HG03039 (cell line): ENCODE measurements at regions not wholly inside any gene's neighbourhood (a gene's known extent, or its start where the extent isn't known, plus 50 kb on each side); places are given as distances from the start of the nearest gene placed in this dataset.

Experiments used
- ATAC-seq: cut with Tn5 transposase; IDR thresholded peaks from one replicate; pipeline ENCODE4 v1.9.1; 2021; ENCODE audit warnings: mild to moderate bottlenecking, moderate library complexity; ENCODE audit not compliant: unreplicated experiment

DNA sequence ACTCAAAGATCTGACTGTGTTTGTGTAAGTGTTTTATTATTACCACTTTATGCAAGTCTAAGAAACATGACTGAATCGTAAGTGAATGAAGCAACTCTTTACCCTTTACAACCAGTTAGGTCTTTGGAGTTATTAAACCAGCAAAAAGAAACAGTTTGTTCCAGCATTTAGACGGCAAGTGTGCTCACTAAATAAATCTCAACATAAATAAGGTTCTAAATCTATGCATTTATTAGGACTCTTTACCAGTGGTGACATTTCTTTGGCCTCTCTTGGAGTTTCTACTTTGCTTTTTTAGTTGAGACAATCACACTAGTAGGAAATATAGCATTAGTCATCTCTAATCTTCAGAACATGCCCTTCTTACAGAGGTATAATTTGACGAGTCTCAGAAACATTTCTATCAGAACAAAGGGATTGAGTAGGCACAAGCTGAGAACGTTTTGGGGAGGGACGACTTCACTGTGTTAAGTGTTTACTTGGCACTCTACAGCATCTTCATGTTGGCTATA, 739.9 kb upstream of the NR2F2 start:
- no peak for ATAC-seq

DNA sequence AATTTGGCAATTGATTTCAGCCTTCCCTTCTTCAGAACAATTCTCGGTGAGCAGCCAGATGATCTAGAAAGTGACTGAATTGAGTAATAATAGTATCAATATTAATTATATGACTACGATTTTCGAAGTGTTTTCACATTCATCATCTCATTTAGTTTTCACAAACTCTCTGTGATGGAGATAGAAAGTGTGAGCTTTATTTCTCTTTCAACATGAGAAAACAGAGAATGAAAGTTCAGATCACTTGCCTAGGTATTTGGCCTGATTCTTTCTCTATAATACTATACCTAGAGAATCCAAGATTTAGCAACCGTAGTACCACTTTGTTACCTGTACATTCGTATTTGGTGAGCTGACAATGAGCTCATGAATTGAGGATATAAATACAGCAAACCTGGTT, 739.2 kb upstream of the NR2F2 start:
- no peak for ATAC-seq

GRCh38 chr15:95591886-95592285, 738.6 kb upstream of the NR2F2 start:
- ATAC-seq, result no peak

DNA sequence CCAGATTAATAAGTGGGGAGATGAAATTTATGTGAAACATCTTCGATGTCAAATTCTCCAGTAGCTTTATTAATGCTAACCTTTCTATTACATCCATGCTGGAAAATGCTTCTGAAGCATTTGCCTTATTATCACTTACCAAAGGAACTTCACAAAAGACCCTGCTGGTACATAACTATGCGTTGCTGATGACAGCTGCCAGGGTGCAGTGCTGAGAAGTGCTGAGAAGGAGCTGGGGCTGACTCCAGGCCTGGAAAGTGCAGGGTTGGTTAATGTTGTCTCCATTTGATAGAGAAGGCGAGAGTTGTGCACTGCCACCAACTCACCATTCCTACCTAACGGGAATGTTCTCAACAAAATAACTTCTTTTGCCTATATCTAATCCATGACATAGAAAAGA, 736.0 kb upstream of the NR2F2 start:
- ATAC-seq, result no peak

GRCh38 chr15:95595759-95596158, 734.7 kb upstream of the NR2F2 start:
- no peak for ATAC-seq

DNA sequence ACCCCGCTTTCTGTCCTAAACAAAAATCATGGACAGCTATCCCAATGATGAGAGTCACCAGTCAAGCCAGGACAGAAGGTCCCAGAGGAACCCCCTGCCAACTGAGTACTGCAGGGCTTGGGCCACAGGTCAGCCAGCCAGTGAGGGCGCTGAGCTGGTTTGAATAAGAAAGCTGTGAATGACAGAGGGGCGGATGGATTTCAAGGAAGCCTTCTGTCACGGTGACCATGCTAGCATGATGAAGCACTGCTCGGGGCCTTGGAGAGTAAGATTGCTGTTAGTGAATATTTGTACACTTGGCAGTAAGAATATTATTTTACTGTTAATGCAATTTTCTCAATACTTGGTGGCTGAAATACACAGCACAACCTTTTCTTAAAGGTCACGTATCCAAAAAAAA, 734.0 kb upstream of the NR2F2 start:
- ATAC-seq, result no peak

DNA sequence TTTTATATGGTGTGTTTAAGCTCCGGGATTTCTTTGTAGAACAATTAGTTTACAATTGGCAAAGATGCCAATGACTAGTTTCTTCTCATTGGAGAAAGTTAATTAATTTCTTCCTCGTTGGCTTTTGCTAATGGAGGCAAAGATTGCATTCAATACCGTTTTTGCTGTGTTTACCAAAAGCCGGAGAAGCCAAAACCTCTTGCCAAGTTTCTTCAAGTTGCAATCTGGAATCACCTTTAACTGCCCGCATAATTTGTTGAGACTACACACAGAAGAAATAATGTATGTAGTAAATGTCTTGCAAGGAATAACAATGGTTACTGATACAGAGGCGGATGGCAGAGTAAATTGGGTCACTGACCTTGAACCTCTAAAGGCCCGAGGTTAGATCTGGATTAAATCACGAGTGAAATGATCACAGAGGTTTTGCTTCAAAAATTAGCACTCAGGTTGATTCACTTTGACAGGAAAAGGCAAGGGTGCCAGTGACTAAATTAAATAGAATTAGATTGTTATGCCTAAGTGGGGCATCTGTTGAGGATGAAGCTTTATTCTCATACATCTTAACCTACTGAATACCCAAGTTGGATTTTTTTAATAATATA, 732.1 kb upstream of the NR2F2 start:
- no peak for ATAC-seq

- no peak for ATAC-seq
Observed at GRCh38 chr15:95600367-95600766, 730.1 kb upstream of the NR2F2 start.

DNA sequence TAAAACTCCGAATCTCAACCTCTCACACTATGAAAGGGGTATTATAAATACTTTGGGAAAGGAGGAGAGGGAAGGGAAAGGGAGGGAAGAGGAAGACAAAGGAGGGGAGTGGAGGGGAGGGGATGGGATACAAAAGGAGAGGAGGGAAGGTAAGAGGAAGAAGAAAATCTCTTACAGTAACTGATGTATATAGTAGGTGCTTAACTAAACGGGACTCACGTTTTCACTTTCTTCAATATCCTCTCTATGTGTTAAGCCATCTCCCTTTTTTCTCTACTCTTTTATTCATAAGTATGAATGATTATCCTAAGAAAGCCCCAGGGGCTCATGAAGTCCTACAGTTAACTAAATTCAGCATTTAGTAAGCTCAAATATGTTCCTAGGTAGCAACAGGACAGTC, 729.6 kb upstream of the NR2F2 start:
- no peak for ATAC-seq

DNA sequence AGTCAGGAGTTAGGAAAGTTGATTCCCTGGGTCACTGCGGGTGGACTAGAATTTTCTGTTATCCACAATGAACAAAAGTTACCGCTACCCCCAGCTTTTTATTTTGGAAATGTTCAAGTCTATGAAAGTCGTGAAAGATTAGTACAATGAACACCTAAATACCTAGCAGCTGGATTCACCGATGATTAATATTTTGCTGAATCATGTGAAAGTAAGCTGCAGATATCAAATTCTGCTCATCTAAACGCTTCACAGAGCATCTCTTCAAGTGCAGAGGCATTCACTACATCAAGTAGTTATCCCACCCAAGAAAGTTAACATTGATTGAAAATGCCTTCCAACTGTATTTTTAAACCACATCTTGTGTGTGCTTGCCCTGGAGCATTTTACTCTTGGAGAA, 729.0 kb upstream of the NR2F2 start:
- ATAC-seq, result no peak

- ATAC-seq, result no peak
Observed at GRCh38 chr15:95603802-95604201, 726.7 kb upstream of the NR2F2 start.

DNA sequence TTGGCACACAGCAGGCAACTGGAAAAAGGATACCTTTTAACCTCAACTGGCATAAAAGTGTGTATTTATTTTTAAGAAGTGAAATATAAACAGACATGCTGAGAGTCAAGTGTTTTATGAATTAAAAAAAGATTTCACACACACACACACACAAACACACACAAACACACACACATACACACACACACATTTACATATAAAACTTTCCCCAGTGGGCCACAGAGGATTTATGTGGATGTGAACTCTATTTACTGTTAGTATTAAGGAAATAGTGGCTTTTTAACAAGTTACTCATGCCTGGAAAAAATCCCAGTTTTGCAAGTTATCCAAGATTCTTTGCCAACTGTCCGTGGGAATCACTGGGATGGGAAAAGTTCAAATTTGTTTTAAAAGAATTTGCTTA, 725.9 kb upstream of the NR2F2 start:
- no peak for ATAC-seq

DNA sequence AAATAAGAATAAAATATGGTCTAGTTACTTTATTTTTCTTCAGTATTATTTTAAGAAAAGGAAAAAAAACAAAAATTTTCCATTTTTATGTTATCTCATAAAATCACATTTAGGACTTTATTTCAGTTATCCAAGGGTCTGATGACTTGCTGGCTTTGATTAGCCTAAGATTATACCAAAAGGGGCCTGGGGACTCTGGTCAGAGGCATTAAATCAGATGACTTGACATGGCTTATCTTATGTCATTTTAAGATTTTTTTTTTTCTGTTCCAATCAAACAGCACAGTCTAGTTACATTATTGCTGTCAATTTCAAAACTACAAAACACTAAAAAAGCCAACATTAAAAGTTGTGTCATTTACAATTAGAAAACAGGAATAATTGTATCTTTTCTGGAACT, 725.4 kb upstream of the NR2F2 start:
- no peak for ATAC-seq

DNA sequence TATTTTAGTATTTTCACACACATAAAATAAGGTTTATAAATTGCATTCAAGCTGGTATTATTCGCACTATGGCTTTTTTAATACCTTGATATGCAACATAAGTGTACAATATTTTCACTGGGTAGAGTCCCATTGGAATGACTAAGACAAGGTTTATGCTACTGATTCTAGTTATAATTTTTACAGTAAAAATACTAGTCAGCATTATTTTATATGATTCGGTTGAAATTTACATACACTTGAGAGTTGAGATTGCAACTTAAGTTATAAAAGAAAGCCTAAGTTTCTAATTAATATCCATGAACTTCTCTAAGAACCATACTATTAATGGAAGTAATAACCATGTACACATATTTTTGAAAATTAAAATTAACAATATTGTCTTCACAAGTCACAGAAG, 723.9 kb upstream of the NR2F2 start:
- ATAC-seq, result no peak

DNA sequence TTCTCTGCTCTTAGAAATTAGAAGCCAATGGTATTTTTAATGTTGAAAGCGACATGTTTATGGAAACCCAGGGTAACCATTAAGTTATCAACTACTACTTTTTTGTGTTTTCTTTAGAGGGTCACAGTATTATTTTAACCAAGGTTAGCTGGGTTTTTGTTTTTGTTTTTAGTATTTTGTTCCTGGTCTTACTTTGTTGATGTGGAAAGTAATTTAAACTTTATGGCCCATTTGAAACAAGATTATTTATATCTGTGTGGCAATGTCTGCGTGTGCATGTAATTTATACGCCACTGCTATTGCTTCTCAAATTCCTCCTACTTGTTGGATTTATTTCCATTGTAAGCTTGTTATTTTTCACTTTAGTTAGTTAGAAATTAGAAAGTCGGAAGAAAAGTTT, 722.1 kb upstream of the NR2F2 start:
- ATAC-seq, result no peak

DNA sequence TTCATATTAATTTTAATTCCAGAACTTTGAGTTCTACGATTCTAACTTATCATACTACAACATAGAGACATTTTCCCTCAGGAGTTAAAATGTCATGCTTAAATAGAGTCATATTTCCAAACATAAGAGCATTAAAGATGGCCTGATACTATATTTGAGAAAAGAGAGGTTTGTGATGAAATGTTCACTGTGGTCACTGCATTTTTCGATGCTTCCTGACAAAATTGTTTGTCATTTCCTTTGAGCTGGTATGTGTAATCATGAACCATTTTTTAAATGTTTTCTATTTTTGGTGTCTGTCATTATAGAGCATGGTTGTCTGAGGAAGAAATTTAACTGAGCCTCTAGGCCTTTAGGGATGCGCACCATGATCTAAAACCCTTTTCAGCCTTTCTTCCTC, 721.4 kb upstream of the NR2F2 start:
- no peak for ATAC-seq

GRCh38 chr15:95610945-95611344, 719.6 kb upstream of the NR2F2 start:
- no peak for ATAC-seq

DNA sequence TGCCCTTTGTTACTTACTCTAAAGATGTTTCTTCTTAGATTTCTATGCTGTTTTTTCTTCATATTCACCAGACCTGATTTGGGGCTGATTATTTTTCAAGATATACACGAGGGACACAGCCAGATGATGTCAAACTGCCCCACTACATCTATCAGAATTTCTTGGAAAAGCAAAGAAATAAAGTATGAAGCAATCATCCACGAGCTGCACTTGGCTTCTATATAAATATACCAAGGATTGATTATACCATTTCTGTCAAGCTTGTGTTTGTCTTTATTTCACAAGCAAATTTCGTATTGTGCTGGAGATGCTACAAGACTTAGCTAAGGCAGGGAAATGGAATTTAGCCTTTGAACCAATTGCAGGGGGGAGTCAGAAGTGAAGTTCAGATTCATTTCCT, 715.1 kb upstream of the NR2F2 start:
- ATAC-seq, result no peak

GRCh38 chr15:95616306-95616705, 714.2 kb upstream of the NR2F2 start:
- ATAC-seq, result no peak

- ATAC-seq, result no peak
Observed at GRCh38 chr15:95620934-95621579, 709.4 kb upstream of the NR2F2 start.

GRCh38 chr15:95622843-95623242, 707.7 kb upstream of the NR2F2 start:
- ATAC-seq, result no peak

DNA sequence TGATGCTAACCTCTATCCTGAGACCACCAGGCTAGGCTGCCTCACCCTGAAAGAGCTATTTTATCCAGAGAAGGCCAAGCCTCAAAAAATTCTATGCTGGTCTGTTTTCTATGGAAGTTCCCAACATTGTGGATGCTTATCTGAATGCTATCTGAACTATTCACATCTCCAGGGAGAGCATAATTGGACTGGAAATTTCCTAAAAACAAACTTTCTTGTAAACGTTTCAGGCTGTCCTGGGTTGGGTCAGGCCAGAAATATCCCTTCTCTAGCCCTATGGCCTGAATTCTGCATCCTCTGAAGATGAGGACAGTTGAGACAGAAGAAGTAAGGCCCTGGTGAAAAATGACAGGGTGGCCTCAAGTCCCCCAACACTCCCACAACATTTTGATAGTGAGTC, 706.4 kb upstream of the NR2F2 start:
- no peak for ATAC-seq
